Mesothelial cell of epicardium (in vitro differentiated cells): ENCODE measurements at regions not wholly inside any gene's neighbourhood (a gene's known extent, or its start where the extent isn't known, plus 50 kb on each side); places are given as distances from the start of the nearest gene placed in this dataset.
"Not testable (repeated sequence)": the region's sequence is repeated elsewhere in the genome, so short reads cannot be mapped to it uniquely, and the experiment has no call there.

Experiments
- DNase-seq, 2 experiments: peaks; one replicate each; pipeline ENCODE4 v3.0.0; 2021; ENCODE audit warnings: low spot score in 2 of 2; ENCODE audit not compliant: unreplicated experiment in 2 of 2
- H3K27ac Mint-ChIP-seq: 2 replicates; pipeline ENCODE4 v1.8.0; 2021; ENCODE audit warnings: mixed read lengths
- H3K27me3 Mint-ChIP-seq: 2 replicates; pipeline ENCODE4 v1.8.0; 2021; ENCODE audit warnings: low read depth, mixed read lengths
- H3K36me3 Mint-ChIP-seq: 2 replicates; pipeline ENCODE4 v1.8.0; 2021; ENCODE audit warnings: mixed read lengths
- H3K4me1 Mint-ChIP-seq: 2 replicates; pipeline ENCODE4 v1.8.0; 2021; ENCODE audit warnings: mixed read lengths
- H3K4me3 Mint-ChIP-seq: 2 replicates; pipeline ENCODE4 v1.8.0; 2021; ENCODE audit warnings: mild to moderate bottlenecking, moderate library complexity, mixed read lengths
- H3K9me3 Mint-ChIP-seq: 2 replicates; pipeline ENCODE4 v1.8.0; 2021; ENCODE audit warnings: mixed read lengths
- TF ChIP-seq, protein P1 (sequence below): fragments of 200-600 bp; sonication (generic); IDR thresholded peaks from one replicate; pipeline ENCODE4 v1.5.0; 2021; ENCODE audit warnings: antibody characterized with exemption; ENCODE audit not compliant: unreplicated experiment

DNA sequence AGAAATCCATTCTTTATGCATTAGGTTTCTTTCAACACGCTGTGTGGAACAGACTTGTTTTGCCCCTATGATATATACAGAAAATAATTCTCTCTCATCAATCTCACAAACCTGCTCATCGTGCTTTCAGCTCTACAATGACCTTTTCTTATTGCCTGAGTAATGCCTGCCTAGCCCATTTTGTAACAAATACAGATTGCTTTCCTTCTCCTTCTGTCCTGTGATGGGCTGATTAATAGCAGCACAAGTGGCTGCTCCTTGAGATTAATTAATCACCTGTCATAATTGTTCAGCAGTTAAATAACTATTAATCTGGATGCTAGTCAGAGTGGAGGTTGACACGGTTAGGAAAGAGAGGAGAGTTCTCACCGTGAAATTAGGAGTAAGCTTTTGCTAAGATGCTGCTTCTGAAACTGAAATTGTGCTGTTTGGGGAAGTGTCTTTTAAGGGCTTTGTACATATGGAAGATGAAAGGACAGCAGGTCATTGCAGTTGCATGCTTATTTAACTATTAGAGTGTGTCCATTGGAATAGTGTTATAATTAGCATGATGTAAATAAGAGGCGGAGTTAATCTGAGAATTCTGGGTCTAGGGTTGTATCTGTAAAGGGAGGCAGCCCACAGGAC is 1430.5 kb downstream of the FAM181B start:
- no peak for DNase-seq
- Mint-ChIP-seq H3K27me3 (no peaks in the 10 kb centered on the region), H3K4me1 (peaks cover 15% of the 10 kb centered on the region), H3K9me3 (peaks cover 6% of the 10 kb centered on the region), H3K36me3 (no peaks in the 10 kb centered on the region), H3K27ac (no peak overlapping the region), H3K4me3 (no peak overlapping the region)
- TF ChIP-seq, protein P1, sequence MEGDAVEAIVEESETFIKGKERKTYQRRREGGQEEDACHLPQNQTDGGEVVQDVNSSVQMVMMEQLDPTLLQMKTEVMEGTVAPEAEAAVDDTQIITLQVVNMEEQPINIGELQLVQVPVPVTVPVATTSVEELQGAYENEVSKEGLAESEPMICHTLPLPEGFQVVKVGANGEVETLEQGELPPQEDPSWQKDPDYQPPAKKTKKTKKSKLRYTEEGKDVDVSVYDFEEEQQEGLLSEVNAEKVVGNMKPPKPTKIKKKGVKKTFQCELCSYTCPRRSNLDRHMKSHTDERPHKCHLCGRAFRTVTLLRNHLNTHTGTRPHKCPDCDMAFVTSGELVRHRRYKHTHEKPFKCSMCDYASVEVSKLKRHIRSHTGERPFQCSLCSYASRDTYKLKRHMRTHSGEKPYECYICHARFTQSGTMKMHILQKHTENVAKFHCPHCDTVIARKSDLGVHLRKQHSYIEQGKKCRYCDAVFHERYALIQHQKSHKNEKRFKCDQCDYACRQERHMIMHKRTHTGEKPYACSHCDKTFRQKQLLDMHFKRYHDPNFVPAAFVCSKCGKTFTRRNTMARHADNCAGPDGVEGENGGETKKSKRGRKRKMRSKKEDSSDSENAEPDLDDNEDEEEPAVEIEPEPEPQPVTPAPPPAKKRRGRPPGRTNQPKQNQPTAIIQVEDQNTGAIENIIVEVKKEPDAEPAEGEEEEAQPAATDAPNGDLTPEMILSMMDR: no peak

DNA sequence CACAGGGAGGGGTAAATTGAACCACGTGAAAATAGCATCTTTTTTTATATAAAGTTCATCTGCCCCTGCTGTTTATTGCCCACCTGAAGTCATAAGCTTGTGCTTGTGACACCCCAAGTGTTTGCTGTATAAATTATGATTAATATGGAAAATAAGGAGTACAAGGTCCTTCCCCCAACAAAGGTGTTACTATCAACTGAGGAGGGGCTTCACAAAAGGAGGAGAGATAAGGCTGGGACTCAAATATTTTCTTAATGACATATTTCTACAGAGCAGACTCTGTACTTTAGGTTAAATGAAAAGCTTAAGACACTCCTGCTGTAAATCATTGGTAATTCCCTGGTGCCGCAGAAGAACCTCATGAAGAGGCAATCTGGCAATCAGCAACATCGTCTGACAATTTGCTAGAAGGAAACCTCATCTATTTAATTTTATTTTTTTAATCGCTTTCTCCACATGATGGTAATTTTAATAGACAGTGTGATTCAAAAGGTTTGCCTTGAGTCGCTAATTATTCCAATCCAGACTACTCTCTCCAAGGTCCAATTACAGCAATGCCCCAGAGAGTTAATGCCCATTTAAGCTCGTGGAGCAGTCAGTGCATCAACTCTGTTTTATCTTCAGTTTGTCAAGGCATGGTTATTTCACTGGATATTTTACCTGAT is 1432.4 kb downstream of the FAM181B start:
- TF ChIP-seq, protein P1: no peak
- Mint-ChIP-seq H3K4me1 (peaks cover 15% of the 10 kb centered on the region), H3K36me3 (no peaks in the 10 kb centered on the region), H3K27ac (no peak overlapping the region), H3K27me3 (no peaks in the 10 kb centered on the region), H3K4me3 (no peak overlapping the region), H3K9me3 (peaks cover 6% of the 10 kb centered on the region)
- DNase-seq: no peak

DNA sequence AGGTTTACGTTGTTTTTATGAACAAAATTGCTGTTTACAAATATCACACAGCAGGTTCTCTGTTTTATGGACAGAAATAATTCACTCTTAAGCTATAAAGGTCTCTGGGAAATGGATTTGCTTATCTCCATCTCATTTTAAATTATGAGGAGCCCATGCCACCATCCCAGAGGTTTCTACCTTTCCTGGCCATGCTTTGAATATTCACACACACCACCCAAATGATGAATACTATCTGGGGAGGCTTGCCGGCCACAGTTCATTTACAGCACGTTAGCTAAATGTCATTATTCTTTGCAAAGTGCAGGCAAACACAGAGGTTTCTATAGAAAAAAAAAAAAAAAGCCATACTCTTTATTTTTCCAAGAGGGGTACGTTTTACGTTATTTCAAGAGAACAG is 1446.7 kb downstream of the FAM181B start:
- Mint-ChIP-seq H3K27ac (no peak overlapping the region), H3K4me1 (no peaks in the 10 kb centered on the region), H3K36me3 (peaks cover 4% of the 10 kb centered on the region), H3K9me3 (peaks cover 20% of the 10 kb centered on the region), H3K4me3 (no peak overlapping the region), H3K27me3 (peaks cover 12% of the 10 kb centered on the region)
- TF ChIP-seq, protein P1: no peak
- no peak for DNase-seq

DNA sequence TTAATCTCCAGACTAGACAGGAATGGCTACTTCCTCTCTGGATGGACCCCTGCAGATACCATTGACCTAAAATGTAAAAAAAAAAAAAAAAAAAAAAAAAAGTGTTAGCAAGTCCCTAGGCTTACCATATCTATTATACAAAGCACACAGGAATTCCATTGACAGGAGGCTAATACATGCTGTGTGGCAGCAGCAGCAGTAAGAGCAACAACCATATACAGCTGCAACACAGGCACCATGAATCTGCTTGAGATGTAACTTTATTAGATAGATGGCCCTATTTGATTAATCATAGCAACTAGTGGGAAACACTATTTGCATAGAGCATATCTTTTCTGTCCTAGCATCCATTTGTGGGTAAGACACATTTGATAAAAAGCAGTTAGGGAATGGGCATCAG is 1447.1 kb downstream of the FAM181B start:
- no peak overlapping the region for H3K27ac Mint-ChIP-seq
- no peak overlapping the region for H3K4me3 Mint-ChIP-seq

DNA sequence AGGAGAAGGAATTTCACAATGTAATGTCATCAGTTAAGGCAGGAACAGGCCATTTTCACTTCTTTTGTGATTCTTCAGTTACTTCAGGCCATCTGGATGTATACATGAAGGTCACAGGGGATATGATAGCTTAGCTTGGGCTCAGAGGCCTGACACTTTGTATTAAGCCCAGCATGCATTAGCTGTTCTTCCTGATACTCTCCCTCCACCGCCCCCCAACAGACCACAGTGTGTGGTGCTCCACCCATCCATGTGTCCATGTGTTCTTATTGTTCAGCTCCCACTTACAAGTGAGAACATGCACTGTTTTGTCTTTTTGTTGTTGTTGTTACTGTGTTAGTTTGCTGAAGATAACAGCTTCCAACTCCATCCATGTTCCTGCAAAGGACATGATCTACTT is 1453.4 kb downstream of the FAM181B start:
- H3K9me3 Mint-ChIP-seq: peaks cover 21% of the 10 kb centered on the region
- H3K4me1 Mint-ChIP-seq, H3K27me3 Mint-ChIP-seq, DNase-seq, H3K4me3 Mint-ChIP-seq, H3K27ac Mint-ChIP-seq, H3K36me3 Mint-ChIP-seq: not testable (repeated sequence)

More for the DNA sequence above, 1447.1 kb downstream of the FAM181B start:
- H3K4me1 Mint-ChIP-seq: no peaks in the 10 kb centered on the region
- peaks cover 4% of the 10 kb centered on the region for H3K36me3 Mint-ChIP-seq
- H3K9me3 Mint-ChIP-seq: peaks cover 20% of the 10 kb centered on the region
- peaks cover 9% of the 10 kb centered on the region for H3K27me3 Mint-ChIP-seq
- no peak for DNase-seq
- TF ChIP-seq, protein P1: no peak

DNA sequence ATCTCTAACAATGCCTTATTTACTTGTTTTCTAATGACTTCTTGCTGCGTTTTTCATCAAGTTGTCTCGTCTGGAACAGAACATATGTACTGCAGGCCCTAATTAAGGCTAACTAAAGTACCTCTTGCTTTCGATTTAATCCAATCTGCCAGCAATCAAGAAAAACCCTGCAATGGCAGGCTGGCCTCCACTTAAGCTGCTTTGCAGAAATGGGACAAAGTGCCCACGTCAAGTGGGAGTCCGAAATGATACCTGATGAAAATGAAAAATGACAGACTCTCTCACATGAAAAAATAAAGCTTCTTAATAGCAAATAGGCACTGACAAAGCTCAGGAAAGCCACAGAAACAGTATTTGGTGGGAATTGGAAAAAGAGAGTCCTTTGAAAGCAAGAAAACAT is 1454.7 kb downstream of the FAM181B start:
- Mint-ChIP-seq H3K4me1 (no peaks in the 10 kb centered on the region), H3K27me3 (no peaks in the 10 kb centered on the region), H3K4me3 (no peak overlapping the region), H3K9me3 (peaks cover 15% of the 10 kb centered on the region), H3K36me3 (no peaks in the 10 kb centered on the region), H3K27ac (no peak overlapping the region)
- no peak for DNase-seq
- TF ChIP-seq, protein P1: no peak
